Posterior cingulate gyrus (tissue), 11 donors: ENCODE measurements at regions not wholly inside any gene's neighbourhood (a gene's known extent, or its start where the extent isn't known, plus 50 kb on each side); places are given as distances from the start of the nearest gene placed in this dataset.
A peak's percentile ranks its signal among the peaks of the same experiment; 100 is the strongest.
"Not testable (repeated sequence)": the region's sequence is repeated elsewhere in the genome, so short reads cannot be mapped to it uniquely, and the experiment has no call there.

ENCODE experiments used
- DNase-seq, 10 donors: peaks; one replicate each; pipeline versions ENCODE4 v3.0.0 to v3.0.0-alpha.2; 2020 to 2021; ENCODE audit warnings: mixed read lengths in 3 of 10
- intact Hi-C: fragments of 100-400 bp; cut with DNase I; formaldehyde crosslinking; loops from one replicate; pipeline ENCODE4 v1.15.1; 2023

- intact Hi-C loops: no loop called here
Measured at GRCh38 chr5:21397693-21398092, 1409.7 kb upstream of the CDH18 start.

GRCh38 chr5:21391506-21391905 is 1403.5 kb upstream of the CDH18 start:
- intact Hi-C loops: no loop called here
- DNase-seq: no peak

More at GRCh38 chr5:21397693-21398092, 1409.7 kb upstream of the CDH18 start:
- DNase-seq: no peak

- DNase-seq, intact Hi-C loops: not testable (repeated sequence)
Measured at GRCh38 chr5:21360754-21361153, 1372.8 kb upstream of the CDH18 start.

GRCh38 chr5:21341948-21342261 is 1353.9 kb upstream of the CDH18 start:
- DNase-seq: not testable (repeated sequence)

GRCh38 chr5:21341203-21341947 is 1353.4 kb upstream of the CDH18 start:
- intact Hi-C loops: not testable (repeated sequence)
- peak in 4 of 10 donors; percentile 25 to 81 (median 50) for DNase-seq

More at GRCh38 chr5:21341948-21342261, 1353.9 kb upstream of the CDH18 start:
- intact Hi-C loops: not testable (repeated sequence)

- DNase-seq, intact Hi-C loops: not testable (repeated sequence)
Measured at GRCh38 chr5:21340233-21340632, 1352.2 kb upstream of the CDH18 start.

- intact Hi-C loops, DNase-seq: not testable (repeated sequence)
Measured at GRCh38 chr5:21336478-21336877, 1348.5 kb upstream of the CDH18 start.

- intact Hi-C loops, DNase-seq: not testable (repeated sequence)
Measured at GRCh38 chr5:21315376-21315775, 1327.4 kb upstream of the CDH18 start.

GRCh38 chr5:21301205-21301604 is 1313.2 kb upstream of the CDH18 start:
- intact Hi-C loops, DNase-seq: not testable (repeated sequence)

- intact Hi-C loops, DNase-seq: not testable (repeated sequence)
Measured at GRCh38 chr5:21274361-21274760, 1286.4 kb upstream of the CDH18 start.

GRCh38 chr5:21263361-21263760 is 1275.4 kb upstream of the CDH18 start:
- intact Hi-C loops: no loop called here
- DNase-seq: no peak

GRCh38 chr5:21254161-21254560 is 1266.2 kb upstream of the CDH18 start:
- no peak for DNase-seq
- intact Hi-C loops: no loop called here

- intact Hi-C loops: no loop called here
- no peak for DNase-seq
Measured at GRCh38 chr5:21244982-21245381, 1257.0 kb upstream of the CDH18 start.

GRCh38 chr5:21238786-21239185 is 1250.8 kb upstream of the CDH18 start:
- DNase-seq: no peak
- intact Hi-C loops: no loop called here

GRCh38 chr5:21237461-21237860 is 1249.5 kb upstream of the CDH18 start:
- no peak for DNase-seq
- intact Hi-C loops: no loop called here

GRCh38 chr5:21236971-21237427 is 1249.0 kb upstream of the CDH18 start:
- DNase-seq: no peak
- intact Hi-C loops: no loop called here

- no peak for DNase-seq
Measured at GRCh38 chr5:21236104-21236503, 1248.1 kb upstream of the CDH18 start.

GRCh38 chr5:21225223-21226064 is 1237.4 kb upstream of the CDH18 start:
- DNase-seq: peak in 2 of 10 donors; percentile 48 to 68
- intact Hi-C loops: no loop called here

More at GRCh38 chr5:21236104-21236503, 1248.1 kb upstream of the CDH18 start:
- intact Hi-C loops: no loop called here

GRCh38 chr5:21221616-21222015 is 1233.6 kb upstream of the CDH18 start:
- intact Hi-C loops: no loop called here
- no peak for DNase-seq

GRCh38 chr5:21219966-21220365 is 1232.0 kb upstream of the CDH18 start:
- no peak for DNase-seq
- intact Hi-C loops: no loop called here

GRCh38 chr5:21219251-21219650 is 1231.3 kb upstream of the CDH18 start:
- intact Hi-C loops: no loop called here

More at GRCh38 chr5:21219251-21219650, 1231.3 kb upstream of the CDH18 start:
- DNase-seq: no peak
